ENCODE measurements at regions not wholly inside any gene's neighbourhood (a gene's known extent, or its start where the extent isn't known, plus 50 kb on each side); places are given as distances from the start of the nearest gene placed in this dataset.

GRCh38 chr15:34644851-34645250 lies 61.4 kb upstream of the GOLGA8B start:
- BruUV-seq (replicated peaks) = no TSS peak
- intact Hi-C loops (cut with micrococcal nuclease; ENCODE audit: unreplicated experiment) = no loop called here
- no peak for TF ChIP-seq SIN3A (IDR thresholded peaks at IDR 0.05; ENCODE audit: borderline replicate concordance, insufficient read depth, low read depth, low read length)
- TF ChIP-seq POLR2AphosphoS5 (IDR thresholded peaks at IDR 0.05; ENCODE audit: low read depth, low read length) = no peak
- no peak for TF ChIP-seq REST (IDR thresholded peaks at IDR 0.05; ENCODE audit: insufficient read depth in 1 of 2, low read depth in 2 of 2, low read length in 1 of 2)
- TF ChIP-seq, protein P1, sequence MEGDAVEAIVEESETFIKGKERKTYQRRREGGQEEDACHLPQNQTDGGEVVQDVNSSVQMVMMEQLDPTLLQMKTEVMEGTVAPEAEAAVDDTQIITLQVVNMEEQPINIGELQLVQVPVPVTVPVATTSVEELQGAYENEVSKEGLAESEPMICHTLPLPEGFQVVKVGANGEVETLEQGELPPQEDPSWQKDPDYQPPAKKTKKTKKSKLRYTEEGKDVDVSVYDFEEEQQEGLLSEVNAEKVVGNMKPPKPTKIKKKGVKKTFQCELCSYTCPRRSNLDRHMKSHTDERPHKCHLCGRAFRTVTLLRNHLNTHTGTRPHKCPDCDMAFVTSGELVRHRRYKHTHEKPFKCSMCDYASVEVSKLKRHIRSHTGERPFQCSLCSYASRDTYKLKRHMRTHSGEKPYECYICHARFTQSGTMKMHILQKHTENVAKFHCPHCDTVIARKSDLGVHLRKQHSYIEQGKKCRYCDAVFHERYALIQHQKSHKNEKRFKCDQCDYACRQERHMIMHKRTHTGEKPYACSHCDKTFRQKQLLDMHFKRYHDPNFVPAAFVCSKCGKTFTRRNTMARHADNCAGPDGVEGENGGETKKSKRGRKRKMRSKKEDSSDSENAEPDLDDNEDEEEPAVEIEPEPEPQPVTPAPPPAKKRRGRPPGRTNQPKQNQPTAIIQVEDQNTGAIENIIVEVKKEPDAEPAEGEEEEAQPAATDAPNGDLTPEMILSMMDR (IDR thresholded peaks at IDR 0.05) = no peak
- no peak for TF ChIP-seq TCF7L2 (IDR thresholded peaks at IDR 0.05; ENCODE audit: low read depth, low read length)

DNA sequence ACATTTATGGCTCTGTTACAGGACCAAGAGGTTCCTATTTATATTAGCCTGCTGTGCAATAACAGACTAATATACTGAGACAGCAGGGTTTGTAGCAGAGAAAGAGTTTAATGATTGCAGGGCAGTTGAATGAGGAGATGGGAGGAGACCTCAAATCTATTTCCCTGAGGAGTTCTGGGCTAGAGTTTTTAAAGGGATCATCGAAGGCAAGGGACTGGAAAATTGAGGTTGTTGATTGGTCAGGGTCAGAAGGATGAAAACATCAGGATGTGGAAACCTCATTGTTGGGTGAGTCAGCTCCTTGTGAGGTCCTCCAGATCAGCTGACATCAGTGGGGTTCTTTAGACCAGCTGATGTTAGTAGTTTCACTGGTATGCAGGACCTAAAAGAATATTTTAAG lies 60.6 kb upstream of the GOLGA8B start:
- Histone ChIP-seq H3K36me3 (ENCODE audit: control insufficient read depth, insufficient read depth, low read length) (no peaks in the 10 kb centered on the region), H3K4me1 (ENCODE audit: control insufficient read depth, insufficient read depth, low read length) (no peaks in the 10 kb centered on the region), H3K9me3 (ENCODE audit: control insufficient read depth, insufficient read depth, low read depth, low read length) (no peaks in the 10 kb centered on the region), H3K27me3 (ENCODE audit: control insufficient read depth, insufficient read depth, low read length) (0 out of 2 replicates have a peak, but pooled peaks cover 2% of the 10 kb centered on the region), H3K4me3 (ENCODE audit: low read depth in 2 of 2, low read length in 2 of 2) (no peak overlapping the region), H3K27ac (ENCODE audit: low read length) (no peak overlapping the region)
- ChIA-PET CTCF (no interaction called here), POLR2A (no interaction called here)
- intact Hi-C loops (cut with micrococcal nuclease; ENCODE audit: unreplicated experiment) = no loop called here
- BruUV-seq (replicated peaks) = no TSS peak
- in situ Hi-C loops (cut with HindIII; ENCODE audit: low pct_unique_long_range_greater_than_20kb, low sequenced_read_pairs) = no loop called here
- TF ChIP-seq, protein P1 (IDR thresholded peaks at IDR 0.05) = no peak
- TF ChIP-seq POLR2AphosphoS5 (IDR thresholded peaks at IDR 0.05; ENCODE audit: low read depth, low read length) (no peak), TCF7L2 (IDR thresholded peaks at IDR 0.05; ENCODE audit: low read depth, low read length) (no peak), SIN3A (IDR thresholded peaks at IDR 0.05; ENCODE audit: borderline replicate concordance, insufficient read depth, low read depth, low read length) (no peak), REST (IDR thresholded peaks at IDR 0.05; ENCODE audit: insufficient read depth in 1 of 2, low read depth in 2 of 2, low read length in 1 of 2) (no peak)
- no peak for DNase-seq (ENCODE audit: low read depth, low spot score)
- ATAC-seq = no peak

More at GRCh38 chr15:34644851-34645250, 61.4 kb upstream of the GOLGA8B start:
- ChIA-PET POLR2A (interaction anchor here (0.7 kb wide), 1 partner anchor 191 kb away, joined by 6 read pairs; no protein-coding TSS in a partner anchor), CTCF (no interaction called here)
- Histone ChIP-seq H3K4me1 (ENCODE audit: control insufficient read depth, insufficient read depth, low read length) (no peaks in the 10 kb centered on the region), H3K9me3 (ENCODE audit: control insufficient read depth, insufficient read depth, low read depth, low read length) (no peaks in the 10 kb centered on the region), H3K27ac (ENCODE audit: low read length) (no peak overlapping the region), H3K27me3 (ENCODE audit: control insufficient read depth, insufficient read depth, low read length) (0 out of 2 replicates have a peak, but pooled peaks cover 2% of the 10 kb centered on the region), H3K36me3 (ENCODE audit: control insufficient read depth, insufficient read depth, low read length) (no peaks in the 10 kb centered on the region), H3K4me3 (ENCODE audit: low read depth in 2 of 2, low read length in 2 of 2) (no peak overlapping the region)
- ATAC-seq (no peak), DNase-seq (ENCODE audit: low read depth, low spot score) (no peak)
- in situ Hi-C loops (cut with HindIII; ENCODE audit: low pct_unique_long_range_greater_than_20kb, low sequenced_read_pairs) = no loop called here
